Astrocyte (in vitro differentiated cells and primary cell): ENCODE measurements at regions not wholly inside any gene's neighbourhood (a gene's known extent, or its start where the extent isn't known, plus 50 kb on each side); places are given as distances from the start of the nearest gene placed in this dataset.

Experiments used
- DNase-seq: peaks from one replicate; pipeline ENCODE4 v3.0.0-alpha.2; 2010; ENCODE audit warnings: low read depth
- FAIRE-seq: peaks from 2 replicates; lab custom pipeline; 2011; peaks lifted over from hg19 to GRCh38; lab: Jason Lieb, UNC
- H2AFZ ChIP-seq: 2 replicates; pipeline ENCODE4 v1.6.0; 2012; ENCODE audit warnings: low read depth, low read length, inconsistent platforms
- H3K27ac ChIP-seq: 2 replicates; pipeline ENCODE4 v1.5.1; 2011; ENCODE audit warnings: low read depth, low read length, inconsistent platforms
- H3K27me3 ChIP-seq: 2 replicates; pipeline ENCODE4 v1.6.0; 2011; ENCODE audit warnings: low read length, inconsistent platforms; ENCODE audit not compliant: insufficient read depth
- H3K36me3 ChIP-seq: 2 replicates; pipeline ENCODE4 v1.5.1; 2011; ENCODE audit warnings: low read length, inconsistent platforms; ENCODE audit not compliant: insufficient read depth
- H3K4me1 ChIP-seq: 2 replicates; pipeline ENCODE4 v1.5.1; 2011; ENCODE audit warnings: low read length, inconsistent platforms; ENCODE audit not compliant: insufficient read depth
- H3K4me2 ChIP-seq: 2 replicates; pipeline ENCODE4 v1.6.0; 2012; ENCODE audit warnings: low read length, inconsistent platforms
- H3K4me3 ChIP-seq: 2 replicates; pipeline ENCODE4 v1.5.1; 2011; ENCODE audit warnings: low read depth, mild to moderate bottlenecking, low read length, inconsistent platforms; ENCODE audit not compliant: insufficient read depth
- H3K79me2 ChIP-seq: 2 replicates; pipeline ENCODE4 v1.6.0; 2012; ENCODE audit warnings: mild to moderate bottlenecking, low read length, inconsistent platforms; ENCODE audit not compliant: insufficient read depth
- H3K9ac ChIP-seq: 2 replicates; pipeline ENCODE4 v1.6.0; 2012; ENCODE audit warnings: mild to moderate bottlenecking, low read length, inconsistent platforms
- H3K9me3 ChIP-seq: 2 replicates; pipeline ENCODE4 v1.5.1; 2012; ENCODE audit warnings: low read depth, mild to moderate bottlenecking, low read length, inconsistent platforms; ENCODE audit not compliant: insufficient read depth
- H4K20me1 ChIP-seq: 2 replicates; pipeline ENCODE4 v1.6.0; 2012; ENCODE audit warnings: low read length, inconsistent platforms; ENCODE audit not compliant: insufficient read depth
- H3K27ac Mint-ChIP-seq: one replicate; pipeline ENCODE4 v1.8.0; 2021; ENCODE audit warnings: mild to moderate bottlenecking, mixed read lengths; ENCODE audit not compliant: unreplicated experiment
- H3K27me3 Mint-ChIP-seq: one replicate; pipeline ENCODE4 v1.8.0; 2021; ENCODE audit warnings: low read depth, mixed read lengths; ENCODE audit not compliant: unreplicated experiment
- H3K36me3 Mint-ChIP-seq: one replicate; pipeline ENCODE4 v1.8.0; 2021; ENCODE audit warnings: low read depth, mixed read lengths; ENCODE audit not compliant: unreplicated experiment
- H3K4me1 Mint-ChIP-seq: one replicate; pipeline ENCODE4 v1.8.0; 2021; ENCODE audit warnings: low read depth, mixed read lengths; ENCODE audit not compliant: unreplicated experiment
- H3K4me3 Mint-ChIP-seq: one replicate; pipeline ENCODE4 v1.8.0; 2021; ENCODE audit warnings: mild to moderate bottlenecking, moderate library complexity, mixed read lengths; ENCODE audit not compliant: unreplicated experiment
- H3K9me3 Mint-ChIP-seq: one replicate; pipeline ENCODE4 v1.8.0; 2021; ENCODE audit warnings: mild to moderate bottlenecking, mixed read lengths; ENCODE audit not compliant: unreplicated experiment
- EZH2 ChIP-seq: IDR thresholded peaks from 2 replicates; pipeline ENCODE4 v1.6.1; 2012; ENCODE audit warnings: mild to moderate bottlenecking, low read length, inconsistent platforms; ENCODE audit not compliant: insufficient read depth
- TF ChIP-seq, protein P1 (sequence below): IDR thresholded peaks from 2 replicates; pipeline ENCODE4 v1.5.1; 2011; ENCODE audit warnings: low read depth, mild to moderate bottlenecking, inconsistent platforms, low read length, moderate library complexity; ENCODE audit not compliant: insufficient read depth

DNA sequence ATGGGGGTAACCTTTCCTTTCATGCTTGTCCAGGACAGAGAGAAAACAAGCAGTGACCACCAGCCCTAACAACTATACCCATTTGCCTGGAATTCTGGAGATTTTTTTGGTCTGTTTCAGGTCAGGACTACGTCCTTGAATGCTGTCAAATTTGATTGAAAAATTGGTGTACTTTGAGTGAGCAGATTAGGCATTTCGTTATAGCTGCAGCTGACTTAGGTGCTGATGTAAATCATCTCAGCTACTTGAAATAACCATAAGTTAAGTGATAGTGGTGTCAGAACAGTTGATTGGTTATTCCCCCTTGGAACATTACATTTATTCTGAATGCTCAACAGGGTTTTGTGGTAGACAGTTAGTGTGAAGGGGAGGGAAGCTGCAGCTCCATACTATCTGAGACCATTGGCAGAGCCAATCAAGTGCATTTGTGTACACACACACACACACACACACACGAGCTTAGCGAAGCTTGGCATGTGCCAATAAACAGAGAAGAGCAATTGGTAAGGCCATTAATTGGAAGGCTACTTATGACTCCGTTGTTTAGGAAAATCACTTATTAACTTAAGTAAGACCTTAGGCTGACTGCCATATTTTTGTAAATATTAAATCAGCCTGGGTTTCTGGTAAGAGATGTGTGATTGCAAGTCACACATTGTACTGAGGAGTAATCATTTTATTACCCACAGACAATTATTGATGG is 447.8 kb downstream of the MFSD1 start:
- TF ChIP-seq, protein P1, sequence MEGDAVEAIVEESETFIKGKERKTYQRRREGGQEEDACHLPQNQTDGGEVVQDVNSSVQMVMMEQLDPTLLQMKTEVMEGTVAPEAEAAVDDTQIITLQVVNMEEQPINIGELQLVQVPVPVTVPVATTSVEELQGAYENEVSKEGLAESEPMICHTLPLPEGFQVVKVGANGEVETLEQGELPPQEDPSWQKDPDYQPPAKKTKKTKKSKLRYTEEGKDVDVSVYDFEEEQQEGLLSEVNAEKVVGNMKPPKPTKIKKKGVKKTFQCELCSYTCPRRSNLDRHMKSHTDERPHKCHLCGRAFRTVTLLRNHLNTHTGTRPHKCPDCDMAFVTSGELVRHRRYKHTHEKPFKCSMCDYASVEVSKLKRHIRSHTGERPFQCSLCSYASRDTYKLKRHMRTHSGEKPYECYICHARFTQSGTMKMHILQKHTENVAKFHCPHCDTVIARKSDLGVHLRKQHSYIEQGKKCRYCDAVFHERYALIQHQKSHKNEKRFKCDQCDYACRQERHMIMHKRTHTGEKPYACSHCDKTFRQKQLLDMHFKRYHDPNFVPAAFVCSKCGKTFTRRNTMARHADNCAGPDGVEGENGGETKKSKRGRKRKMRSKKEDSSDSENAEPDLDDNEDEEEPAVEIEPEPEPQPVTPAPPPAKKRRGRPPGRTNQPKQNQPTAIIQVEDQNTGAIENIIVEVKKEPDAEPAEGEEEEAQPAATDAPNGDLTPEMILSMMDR = no peak
- no peak for TF ChIP-seq EZH2
- no peak overlapping the region for H3K4me2 ChIP-seq
- peaks cover 9% of the 10 kb centered on the region for H3K4me1 Mint-ChIP-seq
- no peaks in the 10 kb centered on the region for H4K20me1 ChIP-seq
- FAIRE-seq (no peak), DNase-seq (no peak)
- H2AFZ ChIP-seq = no peak overlapping the region
- H3K4me3 ChIP-seq = no peak overlapping the region
- H3K36me3 Mint-ChIP-seq = no peaks in the 10 kb centered on the region
- H3K4me3 Mint-ChIP-seq = no peak overlapping the region
- no peaks in the 10 kb centered on the region for H3K27me3 ChIP-seq
- peaks cover 4% of the 10 kb centered on the region for H3K4me1 ChIP-seq
- no peaks in the 10 kb centered on the region for H3K79me2 ChIP-seq
- H3K27ac ChIP-seq = no peak overlapping the region
- peaks cover 2% of the 10 kb centered on the region for H3K9me3 Mint-ChIP-seq
- no peak overlapping the region for H3K9ac ChIP-seq
- no peak overlapping the region for H3K27ac Mint-ChIP-seq
- H3K36me3 ChIP-seq = no peaks in the 10 kb centered on the region
- H3K27me3 Mint-ChIP-seq = peaks cover 6% of the 10 kb centered on the region
- H3K9me3 ChIP-seq = no peaks in the 10 kb centered on the region

DNA sequence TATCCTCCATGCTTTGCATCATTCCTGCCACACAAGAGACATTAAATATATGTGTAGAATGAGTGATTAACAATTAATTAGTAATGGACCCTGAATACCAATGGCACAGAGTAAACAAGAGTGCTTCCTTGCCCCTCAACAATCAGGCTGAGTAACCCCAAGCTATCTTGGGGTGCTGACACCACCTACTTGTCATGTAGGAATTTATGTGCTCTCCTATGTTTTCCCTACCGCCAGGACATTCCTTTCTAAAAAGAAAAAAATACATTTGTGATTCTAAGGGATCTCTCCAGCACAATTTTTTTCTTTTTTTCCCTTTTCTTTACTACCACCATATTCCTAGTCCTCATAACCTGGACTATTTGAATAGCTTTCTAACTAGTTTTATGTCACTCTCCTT is 449.1 kb downstream of the MFSD1 start:
- Mint-ChIP-seq H3K4me3 (no peak overlapping the region), H3K4me1 (peaks cover 9% of the 10 kb centered on the region), H3K27me3 (peaks cover 15% of the 10 kb centered on the region), H3K27ac (peak overlapping the region; percentile 2), H3K36me3 (no peaks in the 10 kb centered on the region), H3K9me3 (peaks cover 2% of the 10 kb centered on the region)
- no peak overlapping the region for H3K4me3 ChIP-seq
- H3K4me2 ChIP-seq = no peak overlapping the region
- H3K27me3 ChIP-seq = no peaks in the 10 kb centered on the region
- TF ChIP-seq EZH2 = no peak
- no peak overlapping the region for H3K27ac ChIP-seq
- no peaks in the 10 kb centered on the region for H3K9me3 ChIP-seq
- H3K36me3 ChIP-seq = no peaks in the 10 kb centered on the region
- peaks cover 4% of the 10 kb centered on the region for H3K4me1 ChIP-seq
- no peak overlapping the region for H3K9ac ChIP-seq
- H4K20me1 ChIP-seq = no peaks in the 10 kb centered on the region
- no peak for DNase-seq
- H2AFZ ChIP-seq = no peak overlapping the region
- FAIRE-seq = no peak
- no peaks in the 10 kb centered on the region for H3K79me2 ChIP-seq

DNA sequence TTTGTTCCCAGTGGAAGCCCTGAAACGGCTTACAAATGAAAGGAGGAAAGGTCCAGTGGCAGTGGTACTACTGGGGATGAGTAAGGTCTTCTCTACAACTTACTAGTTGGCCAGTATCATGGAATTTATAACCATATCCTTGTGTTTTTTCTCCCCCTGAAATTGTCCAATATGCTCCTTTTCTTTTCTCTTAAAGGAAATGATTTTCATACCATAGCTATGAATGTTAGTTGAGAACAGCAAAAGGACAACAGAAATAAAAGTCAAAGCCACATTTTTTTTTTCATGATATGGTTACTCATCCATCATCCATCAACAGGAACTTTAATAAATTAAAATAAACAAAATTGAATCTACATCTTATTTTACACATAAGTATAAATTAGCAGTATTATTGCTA is 450.4 kb downstream of the MFSD1 start:
- no peak for TF ChIP-seq EZH2
- TF ChIP-seq, protein P1 = no peak
- H3K4me1 ChIP-seq = peaks cover 4% of the 10 kb centered on the region
- H3K36me3 ChIP-seq = no peaks in the 10 kb centered on the region
- H3K4me2 ChIP-seq = peak overlapping the region; percentile 47
- DNase-seq = peak; percentile 80
- Mint-ChIP-seq H3K27me3 (peaks cover 15% of the 10 kb centered on the region), H3K27ac (no peak overlapping the region), H3K4me3 (no peak overlapping the region), H3K9me3 (peaks cover 2% of the 10 kb centered on the region), H3K36me3 (no peaks in the 10 kb centered on the region), H3K4me1 (peaks cover 9% of the 10 kb centered on the region)
- H3K9ac ChIP-seq = no peak overlapping the region
- FAIRE-seq = no peak
- no peak overlapping the region for H2AFZ ChIP-seq
- H3K27me3 ChIP-seq = no peaks in the 10 kb centered on the region
- H3K4me3 ChIP-seq = no peak overlapping the region
- H3K27ac ChIP-seq = peak overlapping the region; percentile 47
- no peaks in the 10 kb centered on the region for H3K9me3 ChIP-seq
- no peaks in the 10 kb centered on the region for H3K79me2 ChIP-seq
- no peaks in the 10 kb centered on the region for H4K20me1 ChIP-seq
